Ovary (tissue), 3 donors: ENCODE measurements at regions not wholly inside any gene's neighbourhood (a gene's known extent, or its start where the extent isn't known, plus 50 kb on each side); places are given as distances from the start of the nearest gene placed in this dataset.

ENCODE experiments used
- EP300 ChIP-seq: sonication (generic); formaldehyde crosslinking; IDR thresholded peaks from one replicate; pipeline ENCODE4 v1.6.1; 2017; ENCODE audit warnings: antibody characterized with exemption
- POLR2A ChIP-seq: fragments of 450-650 bp; IDR thresholded peaks from one replicate; pipeline ENCODE4 v1.6.1; 2017; ENCODE audit warnings: antibody characterized with exemption, mild to moderate bottlenecking, moderate library complexity
- TF ChIP-seq, protein P1 (sequence below), 3 donors: fragments of 450-650 bp in 2 of 3; fragments of 200-600 bp in 1 of 3; IDR thresholded peaks; one replicate each; pipeline versions ENCODE4 v1.5.1 to v1.8.0; 2016 to 2022; ENCODE audit warnings: antibody characterized with exemption in 3 of 3, mild to moderate bottlenecking in 1 of 3
- donor health status: DM: no; HTN: no; CAD: no.

- TF ChIP-seq, protein P1, sequence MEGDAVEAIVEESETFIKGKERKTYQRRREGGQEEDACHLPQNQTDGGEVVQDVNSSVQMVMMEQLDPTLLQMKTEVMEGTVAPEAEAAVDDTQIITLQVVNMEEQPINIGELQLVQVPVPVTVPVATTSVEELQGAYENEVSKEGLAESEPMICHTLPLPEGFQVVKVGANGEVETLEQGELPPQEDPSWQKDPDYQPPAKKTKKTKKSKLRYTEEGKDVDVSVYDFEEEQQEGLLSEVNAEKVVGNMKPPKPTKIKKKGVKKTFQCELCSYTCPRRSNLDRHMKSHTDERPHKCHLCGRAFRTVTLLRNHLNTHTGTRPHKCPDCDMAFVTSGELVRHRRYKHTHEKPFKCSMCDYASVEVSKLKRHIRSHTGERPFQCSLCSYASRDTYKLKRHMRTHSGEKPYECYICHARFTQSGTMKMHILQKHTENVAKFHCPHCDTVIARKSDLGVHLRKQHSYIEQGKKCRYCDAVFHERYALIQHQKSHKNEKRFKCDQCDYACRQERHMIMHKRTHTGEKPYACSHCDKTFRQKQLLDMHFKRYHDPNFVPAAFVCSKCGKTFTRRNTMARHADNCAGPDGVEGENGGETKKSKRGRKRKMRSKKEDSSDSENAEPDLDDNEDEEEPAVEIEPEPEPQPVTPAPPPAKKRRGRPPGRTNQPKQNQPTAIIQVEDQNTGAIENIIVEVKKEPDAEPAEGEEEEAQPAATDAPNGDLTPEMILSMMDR (IDR thresholded peaks at IDR 0.05): no peak
- TF ChIP-seq EP300 (no peak), POLR2A (no peak)
Observed at GRCh38 chr12:84497819-84498218, 414.8 kb downstream of the SLC6A15 start.
